Lower leg skin (tissue), 4 donors: ENCODE measurements at regions not wholly inside any gene's neighbourhood (a gene's known extent, or its start where the extent isn't known, plus 50 kb on each side); places are given as distances from the start of the nearest gene placed in this dataset.

Experiments used
- DNase-seq, 2 donors: peaks; one replicate each; pipeline ENCODE4 v3.0.0-alpha.2; 2019; ENCODE audit warnings: low spot score in 2 of 2
- H3K4me3 ChIP-seq: fragments of 200-600 bp; sonication (generic); 2 replicates; pipeline ENCODE4 v1.5.1; 2017; ENCODE audit warnings: mild to moderate bottlenecking, low read depth; ENCODE audit not compliant: poor library complexity, severe bottlenecking
- CTCF ChIP-seq, 3 donors: fragments of 450-650 bp; IDR thresholded peaks; one replicate each; pipeline ENCODE4 v1.5.1; 2016; ENCODE audit warnings: antibody characterized with exemption in 3 of 3, mild to moderate bottlenecking in 3 of 3, moderate library complexity in 2 of 3
- POLR2A ChIP-seq, 2 donors: fragments of 450-650 bp; IDR thresholded peaks; one replicate each; pipeline ENCODE4 v1.6.1; 2016 to 2017; ENCODE audit warnings: antibody characterized with exemption in 2 of 2, mild to moderate bottlenecking in 1 of 2, moderate library complexity in 1 of 2
- WGBS, 2 donors: methylation state at CpG; one replicate each; pipeline ENCODE4 v1.1.5; 2018; 5-methylcytosine and 5-hydroxymethylcytosine counted together
- intact Hi-C: fragments of 100-400 bp; cut with DNase I; formaldehyde crosslinking; loops from one replicate; pipeline ENCODE4 v1.15.0; 2023; ENCODE audit warnings: low total_unique reads

- WGBS, 2 donors, result 67 to 68% methylated on average over 20 of the region's 20 CpGs
- H3K4me3 ChIP-seq, result no peak overlapping the region
- intact Hi-C loops, result no loop called here
- no peak for DNase-seq
- TF ChIP-seq CTCF (IDR thresholded peaks at IDR 0.05) (no peak), POLR2A (IDR thresholded peaks at IDR 0.05) (no peak)
Observed at GRCh38 chr6:159422041-159422984, 253.1 kb downstream of the FNDC1 start.

GRCh38 chr6:159421586-159421985 is 252.4 kb downstream of the FNDC1 start:
- 70 to 76% methylated on average over 7 of the region's 7 CpGs for WGBS, 2 donors
- TF ChIP-seq POLR2A (IDR thresholded peaks at IDR 0.05), result no peak
- no peak for TF ChIP-seq CTCF (IDR thresholded peaks at IDR 0.05)
- no peak overlapping the region for H3K4me3 ChIP-seq
- DNase-seq, result peak in 1 of 2 donors; percentile 39
- intact Hi-C loops, result no loop called here

- TF ChIP-seq CTCF (IDR thresholded peaks at IDR 0.05), result no peak
- TF ChIP-seq POLR2A (IDR thresholded peaks at IDR 0.05), result no peak
- intact Hi-C loops, result no loop called here
- no peak overlapping the region for H3K4me3 ChIP-seq
- DNase-seq, result peak in 1 of 2 donors; percentile 5
- whole genome bisulfite sequencing, 2 donors, result 73% methylated on average over 2 of the region's 2 CpGs
Observed at GRCh38 chr6:159418997-159419396, 249.8 kb downstream of the FNDC1 start.

- no peak overlapping the region for H3K4me3 ChIP-seq
- DNase-seq, result peak in 1 of 2 donors; percentile 42
- TF ChIP-seq CTCF (IDR thresholded peaks at IDR 0.05), result no peak
- no peak for TF ChIP-seq POLR2A (IDR thresholded peaks at IDR 0.05)
- intact Hi-C loops, result no loop called here
- WGBS, 2 donors, result 52 to 64% methylated on average over 4 of the region's 4 CpGs
Observed at GRCh38 chr6:159416891-159417560, 247.8 kb downstream of the FNDC1 start.

GRCh38 chr6:159415540-159415939 is 246.3 kb downstream of the FNDC1 start:
- DNase-seq, result no peak
- no peak for TF ChIP-seq POLR2A (IDR thresholded peaks at IDR 0.05)
- TF ChIP-seq CTCF (IDR thresholded peaks at IDR 0.05), result no peak
- 78 to 90% methylated on average over 2 of the region's 2 CpGs for WGBS, 2 donors
- no peak overlapping the region for H3K4me3 ChIP-seq
- intact Hi-C loops, result no loop called here
